Liver (tissue), 8 donors: ENCODE measurements at regions not wholly inside any gene's neighbourhood (a gene's known extent, or its start where the extent isn't known, plus 50 kb on each side); places are given as distances from the start of the nearest gene placed in this dataset.

ENCODE experiments used
- DNase-seq: peaks from one replicate; pipeline ENCODE4 v3.0.0-alpha.2; 2017; ENCODE audit warnings: low spot score
- H3K27ac ChIP-seq, 2 donors: one replicate each; pipeline ENCODE4 v1.7.0; 2013; ENCODE audit warnings: inconsistent platforms in 2 of 2, low read length in 2 of 2, control low read depth in 1 of 2, low read depth in 1 of 2, mild to moderate bottlenecking in 1 of 2
- H3K27me3 ChIP-seq, 4 donors: one replicate each; pipeline versions ENCODE4 v1.6.1 to v1.7.0; 2013; ENCODE audit warnings: low read length in 3 of 4, inconsistent platforms in 1 of 4, mild to moderate bottlenecking in 1 of 4, moderate library complexity in 1 of 4; ENCODE audit not compliant: control insufficient read depth in 4 of 4, insufficient read depth in 4 of 4
- H3K36me3 ChIP-seq, 4 donors: one replicate each; pipeline versions ENCODE4 v1.6.1 to v1.7.0; 2013; ENCODE audit warnings: low read length in 3 of 4, mild to moderate bottlenecking in 3 of 4, low read depth in 1 of 4, moderate library complexity in 1 of 4; ENCODE audit not compliant: control insufficient read depth in 4 of 4, insufficient read depth in 3 of 4
- H3K4me1 ChIP-seq, 4 donors: one replicate each; pipeline versions ENCODE4 v1.6.1 to v1.7.0; 2013; ENCODE audit warnings: low read length in 3 of 4, mild to moderate bottlenecking in 3 of 4, moderate library complexity in 1 of 4; ENCODE audit not compliant: control insufficient read depth in 4 of 4, insufficient read depth in 4 of 4
- H3K4me3 ChIP-seq, 3 donors: one replicate each; pipeline versions ENCODE4 v1.6.1 to v1.7.0; 2013; ENCODE audit warnings: low read length in 3 of 3, control low read depth in 1 of 3, low read depth in 1 of 3, mild to moderate bottlenecking in 1 of 3
- H3K9ac ChIP-seq, 2 donors: one replicate each; pipeline ENCODE4 v1.7.0; 2013; ENCODE audit warnings: low read length in 2 of 2, mild to moderate bottlenecking in 2 of 2, moderate library complexity in 2 of 2, control low read depth in 1 of 2, low read depth in 1 of 2
- H3K9me3 ChIP-seq, 4 donors: one replicate each; pipeline versions ENCODE4 v1.6.1 to v1.7.0; 2013; ENCODE audit warnings: low read length in 3 of 4; ENCODE audit not compliant: control insufficient read depth in 4 of 4
- CTCF ChIP-seq: fragments of 150-350 bp; IDR thresholded peaks from 2 replicates; pipeline ENCODE4 v1.5.1; 2017; ENCODE audit warnings: improper control_type of control experiment, low read depth, low read length; ENCODE audit not compliant: missing input control
- EGR1 ChIP-seq, 2 donors: IDR thresholded peaks; 2 replicates each; pipeline ENCODE4 v1.6.1; 2016 to 2018; ENCODE audit warnings: antibody characterized with exemption in 2 of 2, low read depth in 2 of 2
- FOXA1 ChIP-seq: IDR thresholded peaks from 2 replicates; pipeline ENCODE4 v1.6.1; 2016; ENCODE audit warnings: antibody characterized with exemption
- FOXA2 ChIP-seq: IDR thresholded peaks from 2 replicates; pipeline ENCODE4 v1.6.1; 2016; ENCODE audit warnings: antibody characterized with exemption
- GABPA ChIP-seq, 2 donors: IDR thresholded peaks in 1 of 2; conservative IDR thresholded peaks in 1 of 2; 2 replicates each; pipeline ENCODE4 v1.6.1; 2016; ENCODE audit warnings: antibody characterized with exemption in 2 of 2, mild to moderate bottlenecking in 1 of 2, moderate library complexity in 1 of 2
- HNF4A ChIP-seq, 2 donors: conservative IDR thresholded peaks; 2 replicates each; pipeline ENCODE4 v1.6.1; 2016; ENCODE audit warnings: antibody characterized with exemption in 2 of 2, mild to moderate bottlenecking in 2 of 2
- HNF4G ChIP-seq: IDR thresholded peaks from 2 replicates; pipeline ENCODE4 v1.6.1; 2016; ENCODE audit warnings: antibody characterized with exemption
- MAX ChIP-seq: IDR thresholded peaks from 2 replicates; pipeline ENCODE4 v1.6.1; 2016; ENCODE audit warnings: antibody characterized with exemption
- NR2F2 ChIP-seq: IDR thresholded peaks from 2 replicates; pipeline ENCODE4 v1.6.1; 2016; ENCODE audit warnings: antibody characterized with exemption
- RAD21 ChIP-seq, 2 donors: IDR thresholded peaks; 2 replicates each; pipeline ENCODE4 v1.6.1; 2016; ENCODE audit warnings: antibody characterized with exemption in 2 of 2, mild to moderate bottlenecking in 2 of 2
- REST ChIP-seq: IDR thresholded peaks from 2 replicates; pipeline ENCODE4 v1.6.1; 2016; ENCODE audit warnings: antibody characterized with exemption, mild to moderate bottlenecking
- RXRA ChIP-seq, 2 donors: IDR thresholded peaks; 2 replicates each; pipeline ENCODE4 v1.6.1; 2017 to 2018; ENCODE audit warnings: antibody characterized with exemption in 2 of 2, mild to moderate bottlenecking in 1 of 2
- SP1 ChIP-seq: IDR thresholded peaks from 2 replicates; pipeline ENCODE4 v1.6.1; 2018; ENCODE audit warnings: antibody characterized with exemption, mild to moderate bottlenecking
- TAF1 ChIP-seq: conservative IDR thresholded peaks from 2 replicates; pipeline ENCODE4 v1.6.1; 2016; ENCODE audit warnings: antibody characterized with exemption, mild to moderate bottlenecking
- YY1 ChIP-seq: IDR thresholded peaks from 2 replicates; pipeline ENCODE4 v1.6.1; 2016; ENCODE audit warnings: antibody characterized with exemption, mild to moderate bottlenecking
- ZBTB33 ChIP-seq: IDR thresholded peaks from 2 replicates; pipeline ENCODE4 v1.6.1; 2016; ENCODE audit warnings: antibody characterized with exemption
- WGBS: extraction: QIAGEN DNeasy Blood & Tissue Kit; methylation state at CpG from one replicate; pipeline ENCODE4 v1.1.7; 2013; 5-methylcytosine and 5-hydroxymethylcytosine counted together
- donor health status: healthy.
- donor health status: healthy.
- donor health status: healthy.
- donor health status: healthy.
- donor health status: healthy.

- DNase-seq, result no peak
- no peak for TF ChIP-seq CTCF
- TF ChIP-seq HNF4G, result no peak
- no peak for TF ChIP-seq FOXA2
- no peak for TF ChIP-seq RAD21 (IDR thresholded peaks at IDR 0.05)
- no peak for TF ChIP-seq GABPA (IDR thresholded peaks at IDR 0.05 in 1 of 2, conservative IDR thresholded peaks at IDR 0.05 in 1 of 2)
- no peak for TF ChIP-seq MAX
- no peak for TF ChIP-seq TAF1
- TF ChIP-seq SP1, result no peak
- Histone ChIP-seq H3K36me3 (no peaks in the 10 kb centered on the region), H3K4me3 (no peak overlapping the region), H3K27me3 (no peaks in the 10 kb centered on the region), H3K4me1 (no peaks in the 10 kb centered on the region), H3K9ac (no peak overlapping the region), H3K9me3 (no peaks in the 10 kb centered on the region), H3K27ac (no peak overlapping the region)
- 84% methylated on average over 3 of the region's 3 CpGs for WGBS
Measured at GRCh38 chr3:98650971-98651779, 57.8 kb upstream of the CPOX start.

- Histone ChIP-seq H3K36me3 (no peaks in the 10 kb centered on the region), H3K27ac (no peak overlapping the region), H3K27me3 (no peaks in the 10 kb centered on the region), H3K9ac (no peak overlapping the region), H3K9me3 (no peaks in the 10 kb centered on the region), H3K4me1 (no peaks in the 10 kb centered on the region), H3K4me3 (no peak overlapping the region)
- TF ChIP-seq FOXA2, result no peak
- TF ChIP-seq HNF4A (conservative IDR thresholded peaks at IDR 0.05), result no peak
- no peak for TF ChIP-seq SP1
- TF ChIP-seq REST, result no peak
- no peak for TF ChIP-seq GABPA (IDR thresholded peaks at IDR 0.05 in 1 of 2, conservative IDR thresholded peaks at IDR 0.05 in 1 of 2)
- TF ChIP-seq HNF4G, result no peak
- no peak for TF ChIP-seq TAF1
- no peak for TF ChIP-seq ZBTB33
- TF ChIP-seq CTCF, result no peak
- no peak for TF ChIP-seq NR2F2
- TF ChIP-seq YY1, result no peak
- no peak for TF ChIP-seq EGR1 (IDR thresholded peaks at IDR 0.05; ENCODE audit: low read depth in 2 of 2)
- no peak for TF ChIP-seq FOXA1
- TF ChIP-seq RXRA (IDR thresholded peaks at IDR 0.05), result no peak
- no peak for DNase-seq
Measured at GRCh38 chr3:98651780-98652077, 58.3 kb upstream of the CPOX start.
